ENCODE measurements at regions not wholly inside any gene's neighbourhood (a gene's known extent, or its start where the extent isn't known, plus 50 kb on each side); places are given as distances from the start of the nearest gene placed in this dataset.

DNA sequence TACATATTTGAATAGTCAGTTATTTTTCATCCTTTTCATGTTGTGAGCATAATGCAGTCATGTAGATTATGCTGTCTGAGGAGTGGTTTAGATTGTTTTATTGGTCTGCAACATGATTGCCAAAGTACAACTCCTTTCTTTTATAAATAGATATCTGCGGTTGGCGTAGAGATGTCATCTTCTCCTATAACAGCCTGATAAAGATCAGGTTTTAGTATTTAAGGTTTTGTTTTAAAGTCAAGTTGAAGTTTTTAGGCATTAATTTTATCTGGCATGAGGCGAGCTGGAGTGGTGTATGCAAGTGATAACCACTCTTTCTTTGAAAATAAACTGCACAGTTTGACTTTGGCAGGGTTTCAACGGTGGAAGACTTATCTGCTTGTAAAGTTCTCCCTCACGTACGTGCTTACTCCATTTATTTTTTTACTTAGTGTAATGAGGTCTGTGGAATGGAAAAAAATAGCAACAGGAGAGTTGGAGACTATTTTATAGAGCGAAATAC is 126.3 kb downstream of the FBXO8 start:
- no peaks in the 10 kb centered on the region for H3K79me2 ChIP-seq (ENCODE audit: control insufficient read depth, low read length)
- no peak overlapping the region for H3K4me2 ChIP-seq (ENCODE audit: low read length)
- H3K27ac ChIP-seq (ENCODE audit: low read depth, low read length): no peak overlapping the region
- TF ChIP-seq EZH2phosphoT487 (IDR thresholded peaks at IDR 0.05; ENCODE audit: borderline replicate concordance, low read length): no peak
- TF ChIP-seq, protein P1, sequence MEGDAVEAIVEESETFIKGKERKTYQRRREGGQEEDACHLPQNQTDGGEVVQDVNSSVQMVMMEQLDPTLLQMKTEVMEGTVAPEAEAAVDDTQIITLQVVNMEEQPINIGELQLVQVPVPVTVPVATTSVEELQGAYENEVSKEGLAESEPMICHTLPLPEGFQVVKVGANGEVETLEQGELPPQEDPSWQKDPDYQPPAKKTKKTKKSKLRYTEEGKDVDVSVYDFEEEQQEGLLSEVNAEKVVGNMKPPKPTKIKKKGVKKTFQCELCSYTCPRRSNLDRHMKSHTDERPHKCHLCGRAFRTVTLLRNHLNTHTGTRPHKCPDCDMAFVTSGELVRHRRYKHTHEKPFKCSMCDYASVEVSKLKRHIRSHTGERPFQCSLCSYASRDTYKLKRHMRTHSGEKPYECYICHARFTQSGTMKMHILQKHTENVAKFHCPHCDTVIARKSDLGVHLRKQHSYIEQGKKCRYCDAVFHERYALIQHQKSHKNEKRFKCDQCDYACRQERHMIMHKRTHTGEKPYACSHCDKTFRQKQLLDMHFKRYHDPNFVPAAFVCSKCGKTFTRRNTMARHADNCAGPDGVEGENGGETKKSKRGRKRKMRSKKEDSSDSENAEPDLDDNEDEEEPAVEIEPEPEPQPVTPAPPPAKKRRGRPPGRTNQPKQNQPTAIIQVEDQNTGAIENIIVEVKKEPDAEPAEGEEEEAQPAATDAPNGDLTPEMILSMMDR (IDR thresholded peaks at IDR 0.05; ENCODE audit: low read depth, low read length, poor library complexity, severe bottlenecking): no peak
- H3K27me3 ChIP-seq (ENCODE audit: control insufficient read depth, low read length): peaks cover 14% of the 10 kb centered on the region
- H4K20me1 ChIP-seq (ENCODE audit: control insufficient read depth, insufficient read depth, low read depth, low read length): no peaks in the 10 kb centered on the region
- H3K4me1 ChIP-seq (ENCODE audit: control insufficient read depth, low read length): no peaks in the 10 kb centered on the region
- no peaks in the 10 kb centered on the region for H3K9me2 ChIP-seq (replicated peaks; ENCODE audit: control insufficient read depth, low read length)
- no peak overlapping the region for H3K4me3 ChIP-seq (ENCODE audit: low read length)
- no peaks in the 10 kb centered on the region for H3K9me3 ChIP-seq (ENCODE audit: control insufficient read depth, insufficient read depth, low read length)
- H3F3A ChIP-seq (ENCODE audit: control insufficient read depth, insufficient read depth): no peaks in the 10 kb centered on the region
- H3K36me3 ChIP-seq (ENCODE audit: control insufficient read depth, low read length): no peaks in the 10 kb centered on the region

DNA sequence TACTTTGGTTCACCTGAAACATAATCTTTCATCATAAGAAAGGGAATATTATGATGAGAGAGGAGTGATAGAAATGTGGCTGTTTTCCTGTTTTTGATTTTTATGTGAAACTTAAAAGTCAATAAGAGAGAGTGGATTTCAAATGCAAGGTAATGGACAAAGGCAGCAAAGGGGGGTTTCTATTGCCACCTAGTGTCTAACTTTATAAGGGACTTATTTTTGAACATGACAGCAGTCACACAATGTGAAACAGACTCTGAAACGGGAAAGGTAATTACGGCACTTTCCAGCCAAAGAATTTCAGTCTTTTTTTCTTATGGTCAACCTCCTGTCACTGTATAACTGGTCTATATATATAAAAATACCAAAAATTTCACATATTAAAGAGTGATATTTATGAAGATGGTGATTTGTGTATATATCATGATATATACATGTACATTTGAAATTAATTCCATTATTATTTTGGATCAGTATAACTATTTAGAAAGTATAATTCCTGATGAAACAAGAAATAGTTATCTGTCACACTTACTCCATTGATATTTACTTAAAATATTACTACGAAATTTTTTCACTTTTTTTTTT is 127.1 kb downstream of the FBXO8 start:
- H3F3A ChIP-seq (ENCODE audit: control insufficient read depth, insufficient read depth): no peaks in the 10 kb centered on the region
- H3K9me2 ChIP-seq (replicated peaks; ENCODE audit: control insufficient read depth, low read length): no peaks in the 10 kb centered on the region
- no peaks in the 10 kb centered on the region for H3K79me2 ChIP-seq (ENCODE audit: control insufficient read depth, low read length)
- H3K27ac ChIP-seq (ENCODE audit: low read depth, low read length): no peak overlapping the region
- TF ChIP-seq, protein P1 (IDR thresholded peaks at IDR 0.05; ENCODE audit: low read depth, low read length, poor library complexity, severe bottlenecking): peak; percentile 61
- TF ChIP-seq EZH2phosphoT487 (IDR thresholded peaks at IDR 0.05; ENCODE audit: borderline replicate concordance, low read length): no peak
- H3K4me1 ChIP-seq (ENCODE audit: control insufficient read depth, low read length): no peaks in the 10 kb centered on the region
- no peaks in the 10 kb centered on the region for H3K9me3 ChIP-seq (ENCODE audit: control insufficient read depth, insufficient read depth, low read length)
- no peaks in the 10 kb centered on the region for H3K36me3 ChIP-seq (ENCODE audit: control insufficient read depth, low read length)
- no peaks in the 10 kb centered on the region for H4K20me1 ChIP-seq (ENCODE audit: control insufficient read depth, insufficient read depth, low read depth, low read length)
- H3K4me2 ChIP-seq (ENCODE audit: low read length): no peak overlapping the region
- peaks cover 15% of the 10 kb centered on the region for H3K27me3 ChIP-seq (ENCODE audit: control insufficient read depth, low read length)
- H3K4me3 ChIP-seq (ENCODE audit: low read length): no peak overlapping the region

DNA sequence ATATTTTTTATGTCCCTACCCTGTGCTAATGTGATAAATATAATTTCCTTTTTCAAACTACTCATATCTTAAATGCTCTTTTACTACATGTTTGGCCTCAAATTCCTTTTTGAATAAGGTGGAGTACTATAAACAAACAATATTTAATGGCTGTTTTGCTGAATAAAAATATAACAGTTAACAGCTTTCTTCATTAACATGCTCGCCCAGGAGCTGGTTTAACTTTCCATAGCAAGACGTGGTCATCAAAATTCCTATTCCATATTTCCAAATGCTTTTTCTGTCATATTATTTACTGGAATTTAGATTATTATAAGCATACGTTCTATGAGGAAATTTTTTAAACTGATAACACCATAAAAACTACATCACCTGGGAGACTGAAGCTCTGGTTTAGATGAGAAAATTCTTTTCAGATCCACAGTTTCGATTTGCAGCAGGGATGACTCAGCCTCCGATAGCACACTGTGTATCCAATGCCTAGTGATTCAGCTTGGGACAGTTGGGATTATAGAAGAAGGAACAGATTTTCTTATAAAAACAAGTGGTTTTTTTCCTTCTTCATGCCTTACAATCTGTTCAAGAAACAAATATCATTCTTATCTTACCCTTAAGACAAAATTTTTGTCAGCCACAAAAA is 129.1 kb downstream of the FBXO8 start:
- Histone ChIP-seq H3K4me3 (ENCODE audit: low read length) (no peak overlapping the region), H3K79me2 (ENCODE audit: control insufficient read depth, low read length) (no peaks in the 10 kb centered on the region), H3K9me3 (ENCODE audit: control insufficient read depth, insufficient read depth, low read length) (no peaks in the 10 kb centered on the region), H4K20me1 (ENCODE audit: control insufficient read depth, insufficient read depth, low read depth, low read length) (no peaks in the 10 kb centered on the region), H3K4me2 (ENCODE audit: low read length) (no peak overlapping the region), H3K9me2 (replicated peaks; ENCODE audit: control insufficient read depth, low read length) (no peaks in the 10 kb centered on the region), H3K27ac (ENCODE audit: low read depth, low read length) (no peak overlapping the region), H3K4me1 (ENCODE audit: control insufficient read depth, low read length) (no peaks in the 10 kb centered on the region), H3K36me3 (ENCODE audit: control insufficient read depth, low read length) (no peaks in the 10 kb centered on the region), H3F3A (ENCODE audit: control insufficient read depth, insufficient read depth) (no peaks in the 10 kb centered on the region), H3K27me3 (ENCODE audit: control insufficient read depth, low read length) (peaks cover 15% of the 10 kb centered on the region)
- no peak for TF ChIP-seq EZH2phosphoT487 (IDR thresholded peaks at IDR 0.05; ENCODE audit: borderline replicate concordance, low read length)
- TF ChIP-seq, protein P1 (IDR thresholded peaks at IDR 0.05; ENCODE audit: low read depth, low read length, poor library complexity, severe bottlenecking): no peak
